ENCODE measurements at regions not wholly inside any gene's neighbourhood (a gene's known extent, or its start where the extent isn't known, plus 50 kb on each side); places are given as distances from the start of the nearest gene placed in this dataset.
"Not testable (repeated sequence)": the region's sequence is repeated elsewhere in the genome, so short reads cannot be mapped to it uniquely, and the experiment has no call there.

DNA sequence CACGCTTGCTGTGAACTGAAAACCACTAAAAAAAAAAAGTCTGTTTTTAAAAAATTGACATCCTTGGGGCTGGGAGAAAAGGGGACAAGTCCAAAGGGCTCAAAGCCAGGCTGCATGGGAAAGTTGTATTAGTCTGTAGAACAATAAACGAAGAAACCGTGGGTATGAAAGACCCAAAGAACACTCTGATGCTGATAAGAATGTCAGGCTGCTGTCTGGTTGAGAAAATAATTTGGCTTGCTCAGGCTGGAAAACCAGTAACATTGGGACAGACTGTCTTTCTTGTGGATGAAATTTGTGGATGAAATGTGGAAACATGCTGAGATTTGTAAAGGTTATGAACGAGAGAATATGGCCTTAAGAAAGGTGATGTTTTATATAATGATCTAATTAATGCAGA lies 68.5 kb upstream of the HSPB3 start:
- no peak overlapping the region for H3K27ac ChIP-seq

DNA sequence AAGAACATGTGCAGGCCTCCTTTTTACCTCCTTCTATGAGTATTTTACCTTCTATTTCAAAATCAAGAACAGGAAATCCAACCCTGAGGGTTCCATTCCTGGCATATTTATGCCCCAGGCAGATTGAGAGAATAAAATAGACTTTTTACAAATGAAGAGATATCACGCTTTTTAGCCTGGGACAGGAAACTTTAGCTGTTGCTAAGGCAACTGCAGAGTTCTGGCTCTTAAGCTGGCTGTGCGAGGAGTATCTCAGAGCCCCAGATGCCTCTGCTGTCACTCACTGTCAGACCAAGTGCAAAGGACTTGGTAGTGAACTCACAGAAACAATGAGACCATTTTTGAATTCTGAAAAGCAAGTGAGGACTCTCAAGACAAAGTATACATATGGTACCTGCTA lies 69.5 kb upstream of the HSPB3 start:
- H3K4me1 ChIP-seq = no peaks in the 10 kb centered on the region
- no peak for DNase-seq
- no peak overlapping the region for H3K4me3 ChIP-seq
- H3K27me3 ChIP-seq = no peaks in the 10 kb centered on the region
- no peaks in the 10 kb centered on the region for H3K9me3 ChIP-seq
- TF ChIP-seq, protein P1, sequence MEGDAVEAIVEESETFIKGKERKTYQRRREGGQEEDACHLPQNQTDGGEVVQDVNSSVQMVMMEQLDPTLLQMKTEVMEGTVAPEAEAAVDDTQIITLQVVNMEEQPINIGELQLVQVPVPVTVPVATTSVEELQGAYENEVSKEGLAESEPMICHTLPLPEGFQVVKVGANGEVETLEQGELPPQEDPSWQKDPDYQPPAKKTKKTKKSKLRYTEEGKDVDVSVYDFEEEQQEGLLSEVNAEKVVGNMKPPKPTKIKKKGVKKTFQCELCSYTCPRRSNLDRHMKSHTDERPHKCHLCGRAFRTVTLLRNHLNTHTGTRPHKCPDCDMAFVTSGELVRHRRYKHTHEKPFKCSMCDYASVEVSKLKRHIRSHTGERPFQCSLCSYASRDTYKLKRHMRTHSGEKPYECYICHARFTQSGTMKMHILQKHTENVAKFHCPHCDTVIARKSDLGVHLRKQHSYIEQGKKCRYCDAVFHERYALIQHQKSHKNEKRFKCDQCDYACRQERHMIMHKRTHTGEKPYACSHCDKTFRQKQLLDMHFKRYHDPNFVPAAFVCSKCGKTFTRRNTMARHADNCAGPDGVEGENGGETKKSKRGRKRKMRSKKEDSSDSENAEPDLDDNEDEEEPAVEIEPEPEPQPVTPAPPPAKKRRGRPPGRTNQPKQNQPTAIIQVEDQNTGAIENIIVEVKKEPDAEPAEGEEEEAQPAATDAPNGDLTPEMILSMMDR (IDR thresholded peaks at IDR 0.05) = no peak
- no peak for TF ChIP-seq POLR2A (IDR thresholded peaks at IDR 0.05)
- no peak overlapping the region for H3K27ac ChIP-seq
- no peaks in the 10 kb centered on the region for H3K36me3 ChIP-seq
- intact Hi-C loops (cut with DNase I; ENCODE audit: low total_unique reads) = no loop called here

More for the DNA sequence above, 68.5 kb upstream of the HSPB3 start:
- Histone ChIP-seq H3K4me1 (no peaks in the 10 kb centered on the region), H3K4me3 (no peak overlapping the region), H3K9me3 (no peaks in the 10 kb centered on the region), H3K36me3 (no peaks in the 10 kb centered on the region), H3K27me3 (no peaks in the 10 kb centered on the region)
- intact Hi-C loops (cut with DNase I; ENCODE audit: low total_unique reads) = no loop called here
- TF ChIP-seq, protein P1 (IDR thresholded peaks at IDR 0.05) = no peak
- TF ChIP-seq POLR2A (IDR thresholded peaks at IDR 0.05) = no peak
- DNase-seq = no peak

GRCh38 chr5:54384356-54384933 lies 71.1 kb upstream of the HSPB3 start:
- Histone ChIP-seq H3K27ac (no peak overlapping the region), H3K4me3 (no peak overlapping the region), H3K9me3 (no peaks in the 10 kb centered on the region), H3K4me1 (no peaks in the 10 kb centered on the region), H3K36me3 (no peaks in the 10 kb centered on the region), H3K27me3 (no peaks in the 10 kb centered on the region)
- no peak for DNase-seq
- TF ChIP-seq, protein P1 (IDR thresholded peaks at IDR 0.05) = no peak
- no peak for TF ChIP-seq POLR2A (IDR thresholded peaks at IDR 0.05)
- intact Hi-C loops (cut with DNase I; ENCODE audit: low total_unique reads) = no loop called here

- Histone ChIP-seq H3K36me3 (no peaks in the 10 kb centered on the region), H3K4me1 (no peaks in the 10 kb centered on the region), H3K27ac (no peak overlapping the region), H3K27me3 (no peaks in the 10 kb centered on the region), H3K4me3 (no peak overlapping the region), H3K9me3 (no peaks in the 10 kb centered on the region)
- intact Hi-C loops (cut with DNase I; ENCODE audit: low total_unique reads) = no loop called here
- TF ChIP-seq POLR2A (IDR thresholded peaks at IDR 0.05) = no peak
- TF ChIP-seq, protein P1 (IDR thresholded peaks at IDR 0.05) = no peak
- DNase-seq = no peak
Measured at GRCh38 chr5:54383941-54384340, 71.6 kb upstream of the HSPB3 start.

DNA sequence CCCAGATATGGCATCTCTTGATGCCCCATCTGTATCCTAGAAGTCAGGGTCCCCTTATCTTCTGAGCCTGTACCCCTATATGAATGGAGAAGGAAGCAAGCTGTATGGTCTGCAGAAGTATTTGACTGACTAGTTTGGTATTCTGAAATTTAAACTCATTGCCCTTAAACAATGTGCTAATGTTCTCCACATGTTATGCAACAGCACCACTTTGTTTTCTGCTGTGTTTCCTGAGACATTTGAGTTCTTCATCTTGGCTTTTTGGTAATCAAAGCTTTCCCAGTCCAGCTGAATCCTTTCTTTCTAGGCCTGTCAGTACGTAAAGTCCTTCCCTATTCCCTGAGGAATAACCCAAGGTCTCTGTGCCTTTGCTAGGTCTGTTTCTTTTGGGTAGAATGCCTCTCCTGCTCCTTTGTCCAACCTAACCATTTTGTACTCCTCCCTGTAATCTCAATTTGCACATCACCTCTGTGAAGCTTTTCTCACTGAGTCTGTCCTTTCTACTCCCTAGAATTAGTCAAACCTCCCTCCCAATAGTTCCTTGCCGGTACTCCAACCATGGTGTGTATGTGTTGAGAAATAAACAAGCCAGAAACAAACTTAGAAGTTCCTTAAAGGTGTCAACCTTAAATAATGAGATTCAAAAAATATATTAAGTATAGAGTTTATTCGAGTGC lies 72.1 kb upstream of the HSPB3 start:
- Histone ChIP-seq H3K27ac (no peak overlapping the region), H3K4me3 (no peak overlapping the region), H3K36me3 (no peaks in the 10 kb centered on the region), H3K9me3 (no peaks in the 10 kb centered on the region), H3K27me3 (no peaks in the 10 kb centered on the region), H3K4me1 (no peaks in the 10 kb centered on the region)
- DNase-seq = no peak
- intact Hi-C loops (cut with DNase I; ENCODE audit: low total_unique reads) = no loop called here
- no peak for TF ChIP-seq POLR2A (IDR thresholded peaks at IDR 0.05)
- TF ChIP-seq, protein P1 (IDR thresholded peaks at IDR 0.05) = no peak

- H3K4me1 ChIP-seq; H3K27ac ChIP-seq; intact Hi-C loops (cut with DNase I; ENCODE audit: low total_unique reads); H3K9me3 ChIP-seq; DNase-seq; H3K36me3 ChIP-seq; H3K4me3 ChIP-seq; H3K27me3 ChIP-seq: not testable (repeated sequence)
Measured at GRCh38 chr5:54381319-54381718, 70.9 kb upstream of the ARL15 start.
